Endodermal cell (in vitro differentiated cells): ENCODE measurements at regions not wholly inside any gene's neighbourhood (a gene's known extent, or its start where the extent isn't known, plus 50 kb on each side); places are given as distances from the start of the nearest gene placed in this dataset.

Experiments used
- DNase-seq: peaks from one replicate; pipeline ENCODE4 v3.0.0-alpha.2; 2017
- H3K27ac ChIP-seq: 2 replicates; pipeline ENCODE4 v1.5.1; 2013; ENCODE audit warnings: mild to moderate bottlenecking, low read depth, low read length, moderate library complexity
- H3K27me3 ChIP-seq: 2 replicates; pipeline ENCODE4 v1.6.1; 2013; ENCODE audit warnings: mild to moderate bottlenecking, low read length, moderate library complexity; ENCODE audit not compliant: insufficient read depth, control insufficient read depth, poor library complexity, severe bottlenecking
- H3K36me3 ChIP-seq: 2 replicates; pipeline ENCODE4 v1.7.0; 2013; ENCODE audit warnings: mild to moderate bottlenecking, low read length, moderate library complexity; ENCODE audit not compliant: control insufficient read depth, insufficient read depth
- H3K4me1 ChIP-seq: one replicate; pipeline ENCODE4 v1.7.0; 2013; ENCODE audit warnings: low read length; ENCODE audit not compliant: control insufficient read depth, insufficient read depth
- H3K4me3 ChIP-seq: 2 replicates; pipeline ENCODE4 v1.5.1; 2013; ENCODE audit warnings: mild to moderate bottlenecking, low read length, moderate library complexity
- H3K9ac ChIP-seq: 2 replicates; pipeline ENCODE4 v1.6.1; 2013; ENCODE audit warnings: mild to moderate bottlenecking, low read length, moderate library complexity; ENCODE audit not compliant: poor library complexity, severe bottlenecking; ENCODE audit errors: extremely low read depth
- H3K9me3 ChIP-seq: 2 replicates; pipeline ENCODE4 v1.6.1; 2013; ENCODE audit warnings: mild to moderate bottlenecking, low read length, moderate library complexity; ENCODE audit not compliant: control insufficient read depth
- H3K27ac Mint-ChIP-seq: 2 replicates; pipeline ENCODE4 v1.8.0; 2020; ENCODE audit warnings: mixed read lengths
- H3K27me3 Mint-ChIP-seq: 2 replicates; pipeline ENCODE4 v1.8.0; 2021; ENCODE audit warnings: mild to moderate bottlenecking, mixed read lengths; ENCODE audit not compliant: insufficient read depth
- H3K36me3 Mint-ChIP-seq: 2 replicates; pipeline ENCODE4 v1.8.0; 2020; ENCODE audit warnings: low read depth, mixed read lengths
- H3K4me1 Mint-ChIP-seq: 2 replicates; pipeline ENCODE4 v1.8.0; 2020; ENCODE audit warnings: mixed read lengths
- H3K4me3 Mint-ChIP-seq: 2 replicates; pipeline ENCODE4 v1.8.0; 2020; ENCODE audit warnings: mild to moderate bottlenecking, moderate library complexity, mixed read lengths
- H3K9me3 Mint-ChIP-seq: 2 replicates; pipeline ENCODE4 v1.8.0; 2020; ENCODE audit warnings: mild to moderate bottlenecking, mixed read lengths
- CTCF ChIP-seq: fragments of 200-600 bp; sonication (generic); conservative IDR thresholded peaks from 2 replicates; pipeline ENCODE4 v1.5.0; 2021; ENCODE audit warnings: antibody characterized with exemption, mild to moderate bottlenecking
- WGBS, 2 experiments: methylation state at CpG; one replicate each; pipeline versions ENCODE4 v1.1.5 to v1.1.7; 2013; ENCODE audit warnings: missing lambda C conversion rate in 2 of 2, mixed read lengths in 1 of 2; ENCODE audit not compliant: insufficient coverage in 1 of 2, insufficient read length in 1 of 2; 5-methylcytosine and 5-hydroxymethylcytosine counted together

GRCh38 chr19:28242317-28242927, 970.5 kb downstream of the UQCRFS1 start:
- Histone ChIP-seq H3K27me3 (no peaks in the 10 kb centered on the region), H3K27ac (no peak overlapping the region), H3K4me3 (no peak overlapping the region), H3K9ac (no peak overlapping the region), H3K4me1 (peaks cover 3% of the 10 kb centered on the region), H3K9me3 (no peaks in the 10 kb centered on the region), H3K36me3 (no peaks in the 10 kb centered on the region)
- no peaks in the 10 kb centered on the region for H3K36me3 Mint-ChIP-seq
- H3K4me1 Mint-ChIP-seq = peaks cover 20% of the 10 kb centered on the region
- peak; percentile 90 for TF ChIP-seq CTCF
- H3K4me3 Mint-ChIP-seq = no peak overlapping the region
- peak; percentile 81 for DNase-seq
- no peaks in the 10 kb centered on the region for H3K9me3 Mint-ChIP-seq
- H3K27ac Mint-ChIP-seq = no peak overlapping the region
- WGBS, 2 experiments = 52 to 62% methylated on average over 2 to 7 of the region's 7 CpGs
- H3K27me3 Mint-ChIP-seq = no peaks in the 10 kb centered on the region

- DNase-seq = peak; percentile 92
- Mint-ChIP-seq H3K36me3 (no peaks in the 10 kb centered on the region), H3K4me3 (no peak overlapping the region), H3K27me3 (no peaks in the 10 kb centered on the region), H3K9me3 (no peaks in the 10 kb centered on the region), H3K27ac (no peak overlapping the region), H3K4me1 (peaks cover 35% of the 10 kb centered on the region)
- no peak overlapping the region for H3K4me3 ChIP-seq
- H3K4me1 ChIP-seq = peaks cover 9% of the 10 kb centered on the region
- no peaks in the 10 kb centered on the region for H3K27me3 ChIP-seq
- no peak overlapping the region for H3K27ac ChIP-seq
- H3K9ac ChIP-seq = no peak overlapping the region
- 82% methylated on average over 5 of the region's 5 CpGs; no CpG with 5 or more reads in 1 of the 2 experiments for WGBS, 2 experiments
- no peaks in the 10 kb centered on the region for H3K9me3 ChIP-seq
- TF ChIP-seq CTCF = peak; percentile 89
- no peaks in the 10 kb centered on the region for H3K36me3 ChIP-seq
Measured at GRCh38 chr19:28239270-28239669, 973.7 kb downstream of the UQCRFS1 start.

GRCh38 chr19:28238270-28238820, 974.6 kb downstream of the UQCRFS1 start:
- Mint-ChIP-seq H3K27ac (no peak overlapping the region), H3K9me3 (no peaks in the 10 kb centered on the region), H3K36me3 (no peaks in the 10 kb centered on the region), H3K4me3 (no peak overlapping the region), H3K27me3 (no peaks in the 10 kb centered on the region), H3K4me1 (peaks cover 36% of the 10 kb centered on the region)
- no peaks in the 10 kb centered on the region for H3K36me3 ChIP-seq
- no peak overlapping the region for H3K27ac ChIP-seq
- TF ChIP-seq CTCF = no peak
- H3K9me3 ChIP-seq = no peaks in the 10 kb centered on the region
- H3K4me3 ChIP-seq = no peak overlapping the region
- DNase-seq = no peak
- H3K9ac ChIP-seq = no peak overlapping the region
- H3K27me3 ChIP-seq = no peaks in the 10 kb centered on the region
- peaks cover 12% of the 10 kb centered on the region for H3K4me1 ChIP-seq
